ENCODE measurements at regions not wholly inside any gene's neighbourhood (a gene's known extent, or its start where the extent isn't known, plus 50 kb on each side); places are given as distances from the start of the nearest gene placed in this dataset.

- no peak for DNase-seq
These were observed 64.7 kb downstream of the ARRDC4 start for GRCh38 chr15:98025237-98025636.

DNA sequence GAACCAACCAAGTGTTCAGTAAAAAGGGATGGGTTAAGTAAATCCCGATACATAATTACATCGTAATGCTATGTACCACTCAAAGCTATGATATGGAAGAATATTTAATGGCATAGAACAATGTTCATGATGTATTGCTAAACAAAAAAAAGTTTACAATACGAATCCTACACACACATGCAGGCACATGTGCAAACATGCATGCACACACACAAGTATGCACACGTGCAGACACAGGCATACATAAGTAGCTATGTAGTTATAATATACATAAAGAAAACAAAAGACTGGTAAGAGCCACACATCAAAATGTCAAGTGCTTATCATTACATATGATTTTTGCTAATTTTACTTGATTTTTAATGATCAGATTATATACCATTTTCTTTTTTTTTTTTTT is 74.2 kb downstream of the ARRDC4 start:
- DNase-seq, result no peak

DNA sequence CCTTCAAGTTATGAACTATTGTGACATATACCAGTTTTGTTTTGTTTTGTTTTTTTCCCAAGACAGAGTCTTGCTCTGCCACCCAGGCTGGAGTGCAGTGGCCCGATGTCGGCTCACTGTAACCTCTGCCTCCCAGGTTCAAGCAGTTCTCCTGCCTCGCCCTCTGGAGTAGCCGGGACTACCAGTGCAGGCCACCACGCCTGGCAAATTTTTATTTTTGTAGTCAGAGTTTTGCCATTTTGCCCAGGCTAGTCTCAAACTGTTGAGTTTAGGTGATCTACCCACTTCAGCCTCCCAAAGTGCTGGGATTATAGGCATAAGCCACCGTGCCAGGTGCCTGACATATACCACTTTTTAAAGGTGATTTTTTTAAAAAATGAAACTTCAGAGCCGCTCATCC is 74.6 kb downstream of the ARRDC4 start:
- no peak for DNase-seq

DNA sequence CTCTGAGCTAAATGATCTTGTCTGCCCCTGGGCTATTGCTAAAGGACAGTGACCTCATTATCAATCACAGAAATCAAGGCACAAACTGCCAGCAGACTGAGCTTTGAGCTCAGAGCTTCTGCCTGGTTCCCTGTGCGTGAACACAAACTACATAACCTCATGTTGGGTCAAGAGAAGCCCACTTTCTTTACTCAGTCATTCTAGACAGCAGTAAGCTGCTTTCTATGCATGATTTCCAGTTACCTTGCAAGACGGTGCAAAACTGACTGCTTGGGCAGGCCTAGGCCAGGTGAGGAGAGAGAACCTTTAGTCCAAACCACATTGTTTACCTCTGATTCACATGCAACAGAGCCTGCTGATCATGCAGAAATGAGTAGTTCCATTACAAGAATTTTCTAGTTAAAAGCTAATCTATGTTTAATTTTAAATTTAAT is 75.1 kb downstream of the ARRDC4 start:
- no peak for DNase-seq

DNA sequence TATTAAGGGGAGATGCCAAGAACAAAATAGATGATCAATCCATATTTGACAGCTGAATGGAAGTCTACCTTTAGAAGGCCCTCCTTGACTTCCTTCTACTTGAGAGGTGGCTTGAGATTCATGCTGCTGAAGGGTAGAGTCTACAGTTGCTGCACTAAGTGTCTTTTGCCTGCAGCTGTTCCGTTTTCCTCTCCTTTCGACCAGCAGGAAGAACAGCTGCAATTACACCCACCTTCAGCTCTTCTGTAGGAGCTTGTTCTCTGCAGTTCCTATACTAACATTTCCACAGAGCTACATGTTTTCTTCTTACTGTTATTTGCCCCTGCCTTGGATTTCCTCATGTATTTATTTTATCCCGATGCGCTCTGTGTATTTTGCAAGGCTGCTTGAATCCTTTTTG is 79.1 kb downstream of the ARRDC4 start:
- DNase-seq, result no peak

DNA sequence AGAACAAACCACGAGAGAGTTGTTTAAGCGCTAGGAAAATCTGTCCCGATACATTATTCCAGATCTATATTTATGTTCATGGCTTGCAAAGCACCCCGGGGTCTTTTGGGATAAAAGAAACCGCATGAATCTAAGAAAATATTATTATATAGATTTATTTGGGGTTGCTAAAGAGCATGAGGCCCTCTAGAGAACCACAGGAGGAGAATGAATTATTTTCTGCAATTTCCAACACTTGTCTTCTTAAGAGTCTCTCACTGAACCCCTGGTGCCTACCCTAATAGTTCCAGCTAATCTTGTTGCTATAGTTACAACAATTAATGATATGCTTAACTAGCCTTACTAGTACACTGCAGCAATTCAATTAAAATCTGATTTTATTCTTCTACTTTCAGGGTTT is 79.6 kb downstream of the ARRDC4 start:
- no peak for DNase-seq

DNA sequence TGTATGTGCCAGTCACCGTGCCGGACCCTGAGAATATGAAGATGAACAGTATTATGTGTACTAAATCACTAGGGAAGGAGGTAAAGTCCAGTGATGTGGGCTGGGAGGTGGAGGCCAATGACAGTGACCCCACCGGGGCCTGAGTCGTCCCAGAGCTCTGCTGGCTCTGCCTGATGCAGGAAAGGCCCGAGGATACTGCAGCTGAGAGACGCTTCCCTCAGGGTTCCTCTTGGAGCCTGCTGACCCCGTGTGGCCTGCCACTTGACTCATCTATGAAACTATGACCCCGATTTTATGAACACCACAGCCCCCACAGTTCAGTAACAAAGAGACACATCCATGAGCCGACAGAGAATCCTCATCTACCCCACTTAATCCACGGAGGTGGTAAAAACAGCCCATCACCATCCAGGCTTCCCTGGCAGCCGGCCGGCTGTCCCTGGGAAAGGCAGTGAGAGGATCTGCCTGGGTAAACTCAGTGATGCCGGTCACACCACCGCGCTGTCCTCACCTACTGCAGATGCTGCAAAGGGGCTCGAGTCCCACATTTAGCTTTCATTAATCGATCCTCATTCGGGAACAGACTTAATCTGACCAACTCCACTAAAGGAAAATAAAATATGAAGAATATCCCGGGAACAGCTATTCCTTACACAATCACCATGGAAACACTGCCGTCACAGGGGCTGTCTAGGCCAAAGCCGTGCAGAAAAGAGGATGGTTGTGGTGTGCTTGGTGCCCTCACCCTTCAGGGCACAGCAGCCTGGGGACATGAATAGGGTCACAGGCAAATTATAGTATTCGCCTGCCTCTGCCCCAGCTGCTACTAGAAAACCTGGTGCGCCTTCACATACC is 82.9 kb downstream of the ARRDC4 start:
- DNase-seq, result no peak

- DNase-seq, result no peak
These were observed 91.2 kb downstream of the ARRDC4 start for GRCh38 chr15:98051734-98052133.

GRCh38 chr15:98057453-98057852 is 97.0 kb downstream of the ARRDC4 start:
- DNase-seq, result no peak

DNA sequence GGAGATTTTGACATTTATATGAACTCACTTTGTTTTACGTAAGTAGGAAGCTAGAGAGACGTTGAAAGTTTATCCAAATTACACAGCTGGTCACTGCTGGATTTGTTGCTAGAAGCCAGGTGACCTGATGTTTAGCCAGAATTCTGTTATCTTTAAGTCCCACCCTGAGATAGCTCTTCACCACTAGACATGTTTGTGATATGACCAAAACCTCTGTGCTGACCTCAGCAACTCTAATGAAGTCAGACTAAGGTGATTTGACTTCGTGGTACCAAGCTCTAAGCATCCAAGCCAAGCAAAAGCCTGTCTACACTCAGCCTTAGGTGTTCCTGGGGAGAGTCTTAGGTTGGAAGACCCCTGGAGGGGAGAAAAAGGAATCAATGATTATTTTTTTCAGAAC is 102.4 kb downstream of the ARRDC4 start:
- DNase-seq, result no peak

- no peak for DNase-seq
These were observed 102.8 kb downstream of the ARRDC4 start for GRCh38 chr15:98063315-98063714.

- DNase-seq, result no peak
These were observed 103.4 kb downstream of the ARRDC4 start for GRCh38 chr15:98063871-98064270.

GRCh38 chr15:98067339-98067738 is 106.8 kb downstream of the ARRDC4 start:
- DNase-seq, result no peak

- DNase-seq, result no peak
These were observed 108.8 kb downstream of the ARRDC4 start for GRCh38 chr15:98069256-98069655.

- no peak for DNase-seq
These were observed 109.6 kb downstream of the ARRDC4 start for GRCh38 chr15:98070137-98070536.

DNA sequence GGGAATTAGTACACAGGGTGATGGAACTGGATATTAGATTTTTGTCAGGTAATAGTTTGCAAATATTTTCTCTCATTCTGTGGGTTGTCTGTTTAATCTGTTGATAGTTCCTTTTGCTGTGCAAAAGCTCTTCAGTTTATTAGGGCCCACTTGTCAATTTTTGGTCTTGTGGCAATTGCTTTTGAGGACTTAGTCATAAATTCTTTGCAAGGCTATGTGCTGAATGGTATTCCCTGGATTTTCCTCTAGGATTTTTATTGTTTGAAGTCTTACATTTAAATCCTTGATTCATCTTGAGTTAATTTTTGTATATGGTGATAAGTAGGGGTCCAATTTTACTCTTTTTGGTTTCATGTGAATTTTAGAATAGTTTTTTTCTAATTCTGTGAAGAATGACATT is 111.3 kb downstream of the ARRDC4 start:
- no peak for DNase-seq

DNA sequence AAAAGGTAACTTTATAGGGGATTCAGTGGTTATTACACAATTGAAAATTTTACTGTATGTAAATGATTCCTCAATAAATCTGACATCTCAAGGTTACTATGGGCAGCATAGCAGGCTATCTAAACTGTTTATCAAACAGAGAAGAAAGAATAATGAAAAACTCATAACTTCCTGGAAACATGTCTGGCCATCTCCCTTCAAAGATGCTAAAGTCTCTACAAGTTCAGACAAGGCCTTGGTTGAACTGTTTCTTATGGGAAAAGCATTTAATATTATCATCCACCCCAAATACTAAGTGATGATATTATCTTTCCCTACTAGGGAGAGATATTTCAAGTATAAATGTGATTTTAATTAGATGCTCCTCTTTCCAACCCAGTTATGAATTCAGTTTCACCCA is 114.9 kb downstream of the ARRDC4 start:
- no peak for DNase-seq

DNA sequence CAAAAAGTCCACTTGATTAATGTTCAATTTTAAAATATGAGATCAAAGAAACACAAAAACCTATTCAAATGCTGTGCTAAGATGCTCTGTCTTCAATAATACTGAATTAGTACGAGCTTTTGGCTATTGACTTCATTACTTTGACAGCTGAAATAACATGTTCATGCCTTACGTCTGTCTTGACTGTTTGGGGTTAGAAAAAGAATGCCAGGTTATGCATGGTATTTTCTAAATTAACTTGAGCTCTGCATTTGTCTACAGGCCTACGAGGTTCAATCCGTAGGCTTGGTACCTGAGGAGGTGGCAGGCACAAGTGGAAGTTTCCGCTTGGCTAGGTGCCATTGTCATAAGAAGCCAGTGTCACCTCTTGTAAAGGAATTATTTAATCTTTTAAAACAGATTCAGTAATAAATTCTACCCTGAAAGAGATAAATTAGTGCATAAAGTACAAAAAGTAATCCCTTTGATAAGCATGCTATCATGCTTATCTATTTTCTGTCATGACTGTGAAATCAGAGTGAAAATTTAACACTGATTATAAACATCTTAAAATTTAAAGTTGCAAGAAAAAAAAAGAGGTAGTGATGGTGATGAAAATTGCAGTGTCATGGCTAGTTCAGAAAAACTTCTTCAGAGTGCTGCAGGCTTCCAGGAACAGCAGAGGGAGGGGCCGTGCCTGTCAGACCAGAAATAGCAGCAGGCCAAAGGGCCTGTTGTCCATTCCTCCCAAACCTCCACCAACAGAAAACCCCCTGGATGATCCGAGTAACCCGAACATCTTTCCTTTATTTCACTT is 115.7 kb downstream of the ARRDC4 start:
- DNase-seq, result no peak

DNA sequence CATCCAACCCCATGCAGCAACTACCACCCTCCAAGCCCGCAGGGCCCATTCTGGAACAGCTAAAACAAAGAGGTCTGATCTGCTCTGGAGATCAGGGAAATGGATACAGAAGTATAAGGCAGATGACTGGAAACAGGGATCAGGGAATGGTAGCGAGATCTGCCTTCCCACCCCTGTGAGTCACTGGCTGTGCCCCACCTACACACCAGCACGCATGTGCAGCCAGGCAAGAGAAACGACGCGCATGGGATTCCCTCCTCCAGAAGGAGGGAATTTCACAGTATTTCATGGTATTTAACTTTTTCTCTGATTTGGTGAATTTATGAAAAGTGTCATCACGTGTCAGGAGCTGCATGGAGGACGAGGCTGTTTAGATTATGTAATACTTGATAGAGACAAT is 116.7 kb downstream of the ARRDC4 start:
- DNase-seq, result no peak

- DNase-seq, result no peak
These were observed 120.3 kb downstream of the ARRDC4 start for GRCh38 chr15:98080791-98081190.

DNA sequence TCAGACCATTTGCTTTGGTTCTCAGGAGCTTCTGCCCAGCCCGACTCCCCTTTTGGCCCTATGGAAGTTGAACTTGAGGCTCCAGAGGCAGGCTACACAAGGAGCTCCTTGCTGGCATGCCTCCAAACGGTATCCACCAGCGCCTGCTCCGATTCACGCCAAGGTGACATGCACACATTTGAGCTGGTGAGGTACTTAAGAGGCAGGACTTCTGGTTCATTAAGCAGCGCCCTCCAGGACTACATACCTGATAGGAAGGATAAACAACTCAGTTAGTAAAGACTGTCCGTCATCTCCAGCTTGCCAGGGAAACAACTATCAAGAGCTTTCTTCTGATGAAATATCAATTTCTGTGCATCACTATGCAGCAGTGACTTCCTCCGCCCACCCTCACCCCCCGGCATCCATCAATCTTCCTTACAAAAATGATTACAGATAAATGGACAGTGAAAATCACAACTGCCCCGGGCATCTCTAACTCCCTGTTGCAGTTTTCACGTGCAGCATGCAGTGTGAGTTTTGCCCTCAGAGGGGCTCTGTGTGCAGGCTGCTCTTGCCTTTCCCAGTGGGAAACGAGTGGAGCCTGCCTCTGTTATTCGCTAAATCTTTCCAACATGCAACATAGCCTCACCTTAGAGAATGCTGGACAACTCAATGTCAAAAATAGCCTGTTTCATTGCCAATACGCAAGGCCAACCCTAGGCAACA is 122.9 kb downstream of the ARRDC4 start:
- DNase-seq, result no peak

- peak; percentile 5 to 32 for DNase-seq
These were observed 124.6 kb downstream of the ARRDC4 start for GRCh38 chr15:98085003-98085639.

Data from activated CD4-positive, alpha-beta T cell treated with anti-CD3 and anti-CD28 coated beads for 4 hours (primary cell).